GM18499 (cell line): ENCODE measurements at regions not wholly inside any gene's neighbourhood (a gene's known extent, or its start where the extent isn't known, plus 50 kb on each side); places are given as distances from the start of the nearest gene placed in this dataset.
"Not testable (repeated sequence)": the region's sequence is repeated elsewhere in the genome, so short reads cannot be mapped to it uniquely, and the experiment has no call there.

Source experiments
- ATAC-seq: cut with Tn5 transposase; IDR thresholded peaks from one replicate; pipeline ENCODE4 v1.9.1; 2021; ENCODE audit warnings: moderate number of reproducible peaks; ENCODE audit not compliant: insufficient read depth, unreplicated experiment

GRCh38 chr15:21262851-21263425 is 177.4 kb downstream of the POTEB3 start:
- ATAC-seq = no peak

- no peak for ATAC-seq
These were observed 178.1 kb downstream of the POTEB3 start for GRCh38 chr15:21261965-21262850.

- no peak for ATAC-seq
These were observed 178.8 kb downstream of the POTEB3 start for GRCh38 chr15:21261396-21261964.

- no peak for ATAC-seq
These were observed 179.3 kb downstream of the POTEB3 start for GRCh38 chr15:21260966-21261395.

GRCh38 chr15:21258635-21259034 is 181.7 kb downstream of the POTEB3 start:
- ATAC-seq = not testable (repeated sequence)

GRCh38 chr15:21249508-21250019 is 190.7 kb downstream of the POTEB3 start:
- not testable (repeated sequence) for ATAC-seq
